H1 (cell line): ENCODE measurements at regions not wholly inside any gene's neighbourhood (a gene's known extent, or its start where the extent isn't known, plus 50 kb on each side); places are given as distances from the start of the nearest gene placed in this dataset.

Experiments
- BRCA1 ChIP-seq: IDR thresholded peaks from 2 replicates; pipeline ENCODE4 v1.6.1; 2012; ENCODE audit warnings: low read depth, low read length, improper control_type of control experiment
- EGR1 ChIP-seq: IDR thresholded peaks from 2 replicates; pipeline ENCODE4 v1.6.1; 2011; ENCODE audit warnings: low read depth, low read length, borderline replicate concordance
- EP300 ChIP-seq, 2 experiments: IDR thresholded peaks; 1 replicate in 1 of 2; 2 replicates in 1 of 2; pipeline ENCODE4 v1.6.1; 2011 to 2012; ENCODE audit warnings: low read depth in 2 of 2, low read length in 2 of 2, mild to moderate bottlenecking in 2 of 2, borderline replicate concordance in 1 of 2, inconsistent platforms in 1 of 2, moderate library complexity in 1 of 2
- KDM4A ChIP-seq: IDR thresholded peaks from one replicate; pipeline ENCODE4 v1.7.1; 2012; ENCODE audit warnings: low read depth, mild to moderate bottlenecking, moderate library complexity, low read length, inconsistent platforms; ENCODE audit not compliant: severe bottlenecking
- RFX5 ChIP-seq: IDR thresholded peaks from 2 replicates; pipeline ENCODE4 v1.6.1; 2011; ENCODE audit warnings: low read depth, low read length, improper control_type of control experiment, borderline replicate concordance
- SP1 ChIP-seq: IDR thresholded peaks from 2 replicates; pipeline ENCODE4 v1.6.1; 2011; ENCODE audit warnings: low read depth, low read length

GRCh38 chr10:129244298-129244697 lies 222.7 kb upstream of the MGMT start (continued):
- TF ChIP-seq EGR1 (no peak), SP1 (no peak), EP300 (IDR thresholded peaks at IDR 0.05; ENCODE audit: borderline replicate concordance in 1 of 2, low read depth in 2 of 2, low read length in 2 of 2) (no peak), RFX5 (no peak), KDM4A (no peak), BRCA1 (no peak)
